GM18517 (cell line): ENCODE measurements at regions not wholly inside any gene's neighbourhood (a gene's known extent, or its start where the extent isn't known, plus 50 kb on each side); places are given as distances from the start of the nearest gene placed in this dataset.
A peak's percentile ranks its signal among the peaks of the same experiment; 100 is the strongest.
"Not testable (repeated sequence)": the region's sequence is repeated elsewhere in the genome, so short reads cannot be mapped to it uniquely, and the experiment has no call there.

Source experiments
- ATAC-seq: cut with Tn5 transposase; IDR thresholded peaks from one replicate; pipeline ENCODE4 v1.9.1; 2021; ENCODE audit warnings: mild to moderate bottlenecking, moderate library complexity; ENCODE audit not compliant: unreplicated experiment

GRCh38 chr17:36695082-36695481 lies 93.7 kb downstream of the MRM1 start:
- ATAC-seq, result no peak

DNA sequence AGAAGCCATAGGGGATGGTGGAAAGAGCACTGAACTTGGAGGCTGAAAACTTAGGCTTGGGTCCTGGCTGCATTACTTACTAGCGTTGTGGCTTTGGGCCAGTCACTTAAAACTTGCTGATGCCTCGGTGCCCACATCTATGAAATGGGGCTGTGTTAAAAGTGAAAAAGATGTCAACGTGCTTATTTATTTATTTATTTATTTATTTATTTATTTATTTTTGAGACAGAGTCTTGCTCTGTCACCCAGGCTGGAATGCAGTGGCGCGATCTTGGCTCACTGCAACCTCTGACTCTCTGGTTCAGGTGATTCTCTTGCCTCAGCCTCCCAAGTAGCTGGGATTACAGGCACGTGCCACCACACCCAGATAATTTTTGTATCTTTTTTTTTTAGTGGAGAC lies 94.3 kb downstream of the MRM1 start:
- not testable (repeated sequence) for ATAC-seq

DNA sequence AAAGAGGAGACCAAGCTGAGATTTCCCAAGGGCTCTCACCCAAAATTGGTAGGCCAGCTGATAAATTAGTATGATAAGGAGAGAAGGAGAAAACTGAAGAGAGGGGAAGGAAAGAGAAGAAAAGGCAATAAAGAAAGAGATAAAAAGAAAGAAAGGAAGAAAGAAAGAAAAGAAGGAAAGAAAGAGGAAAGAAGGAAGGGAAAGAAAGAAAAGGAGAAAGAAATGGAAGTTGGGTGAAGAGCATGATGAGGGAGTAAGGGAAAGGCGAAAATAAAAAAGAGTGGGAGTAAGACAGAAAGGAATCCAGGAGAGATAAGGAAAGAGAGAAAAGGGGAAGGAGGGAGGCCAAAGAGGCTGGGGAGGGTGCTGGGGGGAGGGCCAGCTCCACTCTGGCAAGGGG lies 95.4 kb downstream of the MRM1 start:
- no peak for ATAC-seq

- no peak for ATAC-seq
These were observed 96.6 kb downstream of the MRM1 start for GRCh38 chr17:36697903-36698530.

DNA sequence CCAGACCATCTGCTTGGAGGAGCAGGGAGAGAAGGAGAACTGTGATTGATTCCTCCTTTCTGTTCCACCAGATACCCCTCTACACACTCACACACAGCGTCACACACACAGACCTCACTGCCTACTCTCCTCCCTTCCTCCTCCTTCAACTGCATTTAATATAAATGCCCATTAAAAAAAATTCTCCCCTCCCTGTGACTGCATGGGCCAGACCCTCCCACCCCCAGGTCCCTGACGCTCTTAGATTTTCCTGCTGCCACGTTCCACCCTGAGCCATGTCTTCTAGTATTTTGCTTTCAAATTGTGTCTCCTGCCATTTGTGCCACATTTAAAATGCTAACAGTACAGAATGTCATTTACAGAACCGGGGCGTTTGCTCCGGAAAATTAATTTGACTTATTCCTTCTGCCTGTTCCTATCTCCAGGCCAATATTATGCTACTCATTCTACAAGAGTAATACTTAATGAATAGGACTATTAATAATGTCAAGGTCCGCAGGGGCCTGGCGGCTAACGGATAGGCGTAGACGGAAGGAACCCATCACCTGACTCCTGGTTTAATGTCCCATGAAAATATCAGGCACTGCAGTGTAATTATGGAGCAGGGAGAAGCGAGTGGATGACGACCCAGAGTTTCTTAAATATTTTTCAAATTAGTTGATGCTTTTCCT lies 100.2 kb downstream of the MRM1 start:
- ATAC-seq, result no peak

DNA sequence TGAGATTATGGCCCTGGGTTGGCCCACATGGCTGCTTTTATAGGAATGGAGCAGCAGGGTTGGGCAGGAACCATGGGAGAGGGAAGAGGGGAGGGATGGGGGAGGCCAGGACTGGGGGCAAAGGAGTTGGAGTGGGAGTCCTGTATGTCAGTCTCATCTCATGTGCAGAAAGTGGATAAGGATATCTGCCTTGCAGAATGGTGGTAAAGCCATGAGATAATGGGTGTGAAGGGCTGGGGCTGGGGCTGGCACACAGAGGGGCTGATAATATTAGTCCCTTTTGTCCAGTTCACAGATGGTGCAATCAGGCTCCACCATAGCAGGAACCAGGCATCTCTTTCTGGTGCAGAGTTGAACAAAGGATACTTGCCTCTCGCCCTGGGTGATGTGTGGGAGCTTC lies 101.3 kb downstream of the MRM1 start:
- no peak for ATAC-seq

- no peak for ATAC-seq
These were observed 102.5 kb downstream of the MRM1 start for GRCh38 chr17:36703860-36704266.

DNA sequence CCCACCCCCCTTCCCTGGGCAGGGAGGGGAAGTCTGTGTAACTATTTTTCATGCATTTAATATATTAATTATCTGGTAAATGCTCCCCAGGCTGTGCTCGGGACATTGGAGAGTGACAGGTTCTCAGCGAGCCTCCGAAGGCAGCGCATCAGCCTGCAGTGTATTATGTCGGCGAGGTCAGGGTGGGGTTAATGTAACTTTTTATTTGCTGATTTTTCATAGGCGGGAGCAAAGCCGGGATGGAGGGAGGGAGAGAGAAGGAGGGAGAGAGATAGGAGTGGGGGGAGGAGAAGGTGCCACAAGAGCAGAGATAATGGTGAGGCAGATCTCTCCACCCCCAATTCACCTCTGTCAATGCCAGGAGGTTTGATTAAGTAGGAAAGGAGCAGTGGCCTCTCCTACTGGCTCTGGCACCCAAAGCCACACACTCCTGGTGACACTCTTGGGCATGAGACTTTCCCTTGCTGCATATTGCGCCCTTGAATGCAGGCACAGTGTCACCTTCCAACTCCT lies 104.0 kb downstream of the MRM1 start:
- ATAC-seq, result no peak

DNA sequence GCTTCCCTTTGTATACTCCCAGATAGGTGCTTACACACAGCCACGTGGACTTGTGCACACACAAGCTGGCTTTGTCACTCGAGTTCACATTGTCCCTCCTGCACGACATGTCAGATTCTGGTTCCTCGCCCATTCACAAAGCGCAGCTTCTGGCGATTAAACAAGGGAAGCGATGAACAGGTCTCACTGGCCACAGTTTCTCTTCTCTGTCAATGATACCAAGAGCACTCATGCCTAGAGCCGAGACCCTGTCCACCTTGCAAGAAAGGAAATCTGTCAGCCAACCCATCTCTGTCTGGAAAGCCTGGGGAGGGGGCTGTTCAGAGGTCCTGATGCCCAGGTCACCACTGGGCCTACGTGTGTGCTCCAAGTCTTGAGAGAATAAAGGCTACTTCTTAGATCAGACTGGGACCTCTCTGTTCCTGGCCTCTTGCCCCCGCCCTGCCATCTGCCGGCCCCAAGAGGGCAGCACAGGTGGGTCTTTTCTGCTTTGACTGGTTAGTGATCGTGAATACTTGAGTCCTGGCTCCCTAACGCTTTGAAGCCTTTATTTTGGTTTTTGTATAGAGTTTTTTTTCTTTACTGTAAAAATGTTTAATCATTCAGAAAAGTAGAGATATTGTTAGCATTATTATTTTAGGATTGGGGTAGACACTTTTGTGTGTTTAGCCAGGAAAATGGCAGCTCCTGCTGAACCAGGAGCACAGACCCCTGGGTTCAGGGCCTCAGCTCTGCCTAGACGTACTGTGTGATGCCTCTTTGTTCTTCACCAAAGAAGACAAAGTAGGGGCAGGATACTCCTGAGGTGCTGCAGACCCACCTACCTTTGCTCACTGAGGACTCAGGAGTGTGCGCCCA lies 104.7 kb downstream of the MRM1 start:
- no peak for ATAC-seq

- no peak for ATAC-seq
These were observed 106.5 kb downstream of the MRM1 start for GRCh38 chr17:36707904-36708303.

- no peak for ATAC-seq
These were observed 113.4 kb downstream of the MRM1 start for GRCh38 chr17:36714789-36715188.

- ATAC-seq, result no peak
These were observed 114.6 kb downstream of the MRM1 start for GRCh38 chr17:36715951-36716350.

GRCh38 chr17:36717088-36717487 lies 115.7 kb downstream of the MRM1 start:
- no peak for ATAC-seq

GRCh38 chr17:36720131-36720530 lies 118.7 kb downstream of the MRM1 start:
- no peak for ATAC-seq

DNA sequence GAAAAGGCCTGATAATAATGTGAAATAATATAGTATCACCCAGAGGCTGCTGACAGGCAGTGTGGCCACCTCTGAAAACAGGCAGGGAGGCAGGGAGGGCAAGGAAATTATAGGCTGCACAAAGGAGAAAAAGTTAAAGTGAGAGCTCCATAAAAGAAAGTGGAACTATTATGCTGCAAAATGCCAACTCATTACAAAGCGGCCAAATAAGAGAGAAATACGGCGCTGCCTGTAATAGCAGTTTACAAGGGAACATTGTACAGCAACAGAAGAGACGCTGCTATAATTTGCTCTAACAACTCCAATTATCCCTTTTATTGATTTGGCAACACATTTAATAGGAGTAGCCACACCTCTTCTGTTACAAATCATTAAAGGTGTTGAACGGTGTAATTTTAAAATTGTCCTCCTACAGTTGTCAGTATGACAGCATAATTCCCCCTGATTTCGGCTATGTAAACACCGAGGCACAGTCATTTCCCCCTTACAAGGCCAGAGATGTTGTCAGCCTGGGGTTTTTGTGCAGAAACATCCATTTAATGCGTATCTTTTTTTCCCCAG lies 120.3 kb downstream of the MRM1 start:
- ATAC-seq, result no peak

GRCh38 chr17:36722121-36722902 lies 120.9 kb downstream of the MRM1 start:
- ATAC-seq, result peak; percentile 55

DNA sequence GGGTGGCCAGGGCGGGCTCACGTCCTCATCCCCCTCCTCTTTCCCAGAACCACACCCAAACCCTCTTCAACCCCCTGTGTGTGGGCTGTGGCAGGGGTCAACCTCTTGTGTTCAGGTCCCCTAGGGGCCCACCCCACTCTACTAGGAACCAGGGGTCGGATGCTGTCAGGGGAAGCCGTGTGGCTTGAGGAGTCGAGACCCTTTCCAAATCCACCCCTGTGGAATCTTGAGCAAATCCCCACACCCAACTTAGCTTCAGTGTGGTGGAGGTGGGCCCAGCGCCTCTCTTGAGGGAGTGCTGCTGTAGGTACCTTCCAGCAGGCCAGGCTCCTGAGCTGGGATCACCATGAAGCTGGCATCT lies 121.5 kb downstream of the MRM1 start:
- no peak for ATAC-seq

- no peak for ATAC-seq
These were observed 122.2 kb downstream of the MRM1 start for GRCh38 chr17:36723459-36724025.

DNA sequence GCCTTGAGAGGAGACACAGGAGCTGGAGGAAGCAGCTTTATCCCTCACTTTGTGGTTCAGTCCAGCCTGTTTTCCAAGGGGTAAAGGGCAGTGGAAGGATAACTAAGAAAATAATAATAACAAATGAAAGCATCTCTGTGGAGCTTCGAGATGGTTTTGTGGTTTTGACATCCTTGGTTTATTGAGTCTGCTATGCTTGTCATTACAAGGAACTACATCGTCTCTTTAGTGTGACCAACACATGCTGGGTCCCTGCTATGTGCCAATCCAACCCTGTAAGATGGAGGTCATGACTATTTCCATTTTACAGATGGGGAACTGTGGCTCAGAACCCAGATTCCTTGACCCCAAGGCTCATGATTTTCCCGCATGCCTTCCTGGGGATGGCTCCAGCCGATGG lies 124.8 kb downstream of the MRM1 start:
- ATAC-seq, result no peak

DNA sequence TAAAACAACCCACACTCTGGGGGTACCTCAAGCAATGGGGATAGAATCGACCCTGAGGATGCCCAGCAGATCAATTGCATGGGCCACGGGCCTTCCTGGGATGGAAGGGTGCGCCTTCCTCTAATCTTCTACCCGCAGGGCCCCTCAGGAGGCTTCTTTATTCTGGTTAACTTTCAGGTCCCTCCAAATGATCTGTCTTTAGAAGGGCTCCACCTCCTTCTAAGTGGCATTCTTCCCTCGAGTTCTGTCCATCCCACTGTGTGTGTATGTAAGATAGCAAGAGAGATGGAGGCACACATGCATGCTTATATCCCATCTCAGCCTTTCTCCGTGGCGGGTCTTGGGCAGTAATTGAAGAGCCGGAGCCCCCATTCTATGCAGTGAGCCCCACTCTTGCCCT lies 125.7 kb downstream of the MRM1 start:
- ATAC-seq, result no peak
